ENCODE measurements at regions not wholly inside any gene's neighbourhood (a gene's known extent, or its start where the extent isn't known, plus 50 kb on each side); places are given as distances from the start of the nearest gene placed in this dataset.

- H4K20me1 ChIP-seq (ENCODE audit: insufficient read depth): no peaks in the 10 kb centered on the region
- H3K4me3 ChIP-seq (ENCODE audit: low read length): no peak overlapping the region
- TF ChIP-seq CTCF (IDR thresholded peaks at IDR 0.05; ENCODE audit: poor library complexity, severe bottlenecking): no peak
- TF ChIP-seq SMC3 (conservative IDR thresholded peaks at IDR 0.05; ENCODE audit: poor library complexity): no peak
- TF ChIP-seq TAF1 (IDR thresholded peaks at IDR 0.05; ENCODE audit: low read depth): no peak
- no peak for TF ChIP-seq POLR2AphosphoS5 (IDR thresholded peaks at IDR 0.05)
- no peak for TF ChIP-seq RAD21 (conservative IDR thresholded peaks at IDR 0.05)
- no peak for TF ChIP-seq EZH2 (IDR thresholded peaks at IDR 0.05; ENCODE audit: borderline replicate concordance, insufficient read depth, low read length, poor library complexity, severe bottlenecking)
- no peak for TF ChIP-seq EP300 (conservative IDR thresholded peaks at IDR 0.05; ENCODE audit: poor library complexity, severe bottlenecking)
- TF ChIP-seq REST (IDR thresholded peaks at IDR 0.05; ENCODE audit: borderline replicate concordance): no peak
- TF ChIP-seq MXI1 (conservative IDR thresholded peaks at IDR 0.05; ENCODE audit: poor library complexity, severe bottlenecking): no peak
- no peak overlapping the region for H3K4me2 ChIP-seq (ENCODE audit: low read length)
- no peaks in the 10 kb centered on the region for H3K79me2 ChIP-seq (replicated peaks; ENCODE audit: insufficient read depth, low read length)
- no peaks in the 10 kb centered on the region for H3K27me3 ChIP-seq (ENCODE audit: insufficient read depth, low read depth, low read length)
- no peaks in the 10 kb centered on the region for H3F3A ChIP-seq (ENCODE audit: insufficient read depth, low read length, poor library complexity, severe bottlenecking)
- no peak overlapping the region for H3K27ac ChIP-seq (ENCODE audit: low read length)
- no peak overlapping the region for H2AFZ ChIP-seq (ENCODE audit: low read depth, low read length)
- no peak overlapping the region for H3K9ac ChIP-seq (ENCODE audit: low read length)
- no peaks in the 10 kb centered on the region for H3K9me3 ChIP-seq (ENCODE audit: low read length)
- H3K36me3 ChIP-seq (ENCODE audit: insufficient read depth, low read length): no peaks in the 10 kb centered on the region
- H3K9me2 ChIP-seq (ENCODE audit: insufficient read depth, low read length): no peaks in the 10 kb centered on the region
Observed at GRCh38 chr7:47653550-47654411, 71.9 kb upstream of the TNS3 start.

GRCh38 chr7:47652591-47652990 lies 70.7 kb upstream of the TNS3 start:
- no peak overlapping the region for H3K9ac ChIP-seq (ENCODE audit: low read length)
- no peaks in the 10 kb centered on the region for H3F3A ChIP-seq (ENCODE audit: insufficient read depth, low read length, poor library complexity, severe bottlenecking)
- H4K20me1 ChIP-seq (ENCODE audit: insufficient read depth): no peaks in the 10 kb centered on the region
- no peaks in the 10 kb centered on the region for H3K9me3 ChIP-seq (ENCODE audit: low read length)
- H3K4me2 ChIP-seq (ENCODE audit: low read length): no peak overlapping the region
- no peak overlapping the region for H3K27ac ChIP-seq (ENCODE audit: low read length)
- H3K27me3 ChIP-seq (ENCODE audit: insufficient read depth, low read depth, low read length): no peaks in the 10 kb centered on the region
- H3K9me2 ChIP-seq (ENCODE audit: insufficient read depth, low read length): no peaks in the 10 kb centered on the region
- H3K36me3 ChIP-seq (ENCODE audit: insufficient read depth, low read length): no peaks in the 10 kb centered on the region
- H2AFZ ChIP-seq (ENCODE audit: low read depth, low read length): no peak overlapping the region
- H3K79me2 ChIP-seq (replicated peaks; ENCODE audit: insufficient read depth, low read length): no peaks in the 10 kb centered on the region
- TF ChIP-seq EP300 (conservative IDR thresholded peaks at IDR 0.05; ENCODE audit: poor library complexity, severe bottlenecking) (no peak), REST (IDR thresholded peaks at IDR 0.05; ENCODE audit: borderline replicate concordance) (no peak), EZH2 (IDR thresholded peaks at IDR 0.05; ENCODE audit: borderline replicate concordance, insufficient read depth, low read length, poor library complexity, severe bottlenecking) (no peak), CTCF (IDR thresholded peaks at IDR 0.05; ENCODE audit: poor library complexity, severe bottlenecking) (no peak), MXI1 (conservative IDR thresholded peaks at IDR 0.05; ENCODE audit: poor library complexity, severe bottlenecking) (no peak), POLR2AphosphoS5 (IDR thresholded peaks at IDR 0.05) (no peak), TAF1 (IDR thresholded peaks at IDR 0.05; ENCODE audit: low read depth) (no peak), SMC3 (conservative IDR thresholded peaks at IDR 0.05; ENCODE audit: poor library complexity) (no peak)
- H3K4me3 ChIP-seq (ENCODE audit: low read length): no peak overlapping the region

Data from neural cell (in vitro differentiated cells).